T-cell (primary cell): ENCODE measurements at regions not wholly inside any gene's neighbourhood (a gene's known extent, or its start where the extent isn't known, plus 50 kb on each side); places are given as distances from the start of the nearest gene placed in this dataset.
"Not testable (repeated sequence)": the region's sequence is repeated elsewhere in the genome, so short reads cannot be mapped to it uniquely, and the experiment has no call there.

ENCODE experiments used
- ATAC-seq, 4 experiments: fragments of 200-7000 bp in 3 of 4; fragments of 150-1000 bp in 1 of 4; cut with Tn5 transposase; replicated peaks in 1 of 4; 1 replicate in 3 of 4; 2 replicates in 1 of 4; pipeline ENCODE4 v1.10.0; 2021; ENCODE audit warnings: moderate library complexity in 3 of 4, mild to moderate bottlenecking in 2 of 4, moderate number of reproducible peaks in 1 of 4
- CTCF ChIA-PET, 2 donors: fragments of 300-600 bp; sonication (Branson Sonifier 250); formaldehyde crosslinking; loops; one replicate each; lab custom pipeline; 2022; ENCODE audit warnings: antibody characterized with exemption in 2 of 2; lab: Charles Lee
- POLR2A ChIA-PET, 2 donors: fragments of 300-600 bp; sonication (Branson Sonifier 250); formaldehyde crosslinking; loops; one replicate each; lab custom pipeline; 2022; ENCODE audit warnings: antibody characterized with exemption in 2 of 2; lab: Charles Lee
- DNase-seq, 35 experiments: peaks; one replicate each; pipeline versions ENCODE4 v3.0.0 to v3.0.0-alpha.2; 2013 to 2023
- H3K27ac ChIP-seq: one replicate; pipeline ENCODE4 v1.5.1; 2013; ENCODE audit warnings: low read length
- H3K27me3 ChIP-seq, 2 experiments: replicated peaks in 1 of 2; 1 replicate in 1 of 2; 2 replicates in 1 of 2; pipeline versions ENCODE4 v1.6.1 to v1.7.0; 2013; ENCODE audit warnings: low read length in 1 of 2, mixed read lengths in 1 of 2; ENCODE audit not compliant: control insufficient read depth in 2 of 2, insufficient read depth in 2 of 2; ENCODE audit errors: extremely low read depth in 1 of 2
- H3K36me3 ChIP-seq, 2 donors: 1 replicate in 1 of 2; 2 replicates in 1 of 2; pipeline versions ENCODE4 v1.6.1 to v1.7.0; 2013; ENCODE audit warnings: low read length in 1 of 2; ENCODE audit not compliant: control insufficient read depth in 2 of 2, insufficient read depth in 1 of 2; ENCODE audit errors: extremely low read depth in 1 of 2
- H3K4me1 ChIP-seq, 2 experiments: 1 replicate in 1 of 2; 2 replicates in 1 of 2; pipeline versions ENCODE4 v1.6.1 to v1.7.0; 2013; ENCODE audit warnings: low read length in 2 of 2, mixed read lengths in 1 of 2; ENCODE audit not compliant: insufficient read depth in 2 of 2, control insufficient read depth in 1 of 2; ENCODE audit errors: extremely low read depth in 1 of 2
- H3K4me3 ChIP-seq, 2 donors: 1 replicate in 1 of 2; 2 replicates in 1 of 2; pipeline versions ENCODE4 v1.5.1 to v1.7.0; 2013; ENCODE audit warnings: mild to moderate bottlenecking in 2 of 2, low read length in 1 of 2, moderate library complexity in 1 of 2; ENCODE audit not compliant: control insufficient read depth in 1 of 2; ENCODE audit errors: extremely low read depth in 1 of 2
- H3K9me3 ChIP-seq: 2 replicates; pipeline ENCODE4 v1.7.0; 2013
- H3K27ac Mint-ChIP-seq, 2 donors: one replicate each; pipeline ENCODE4 v1.8.0; 2020 to 2021; ENCODE audit warnings: mild to moderate bottlenecking in 2 of 2, mixed read lengths in 2 of 2
- H3K27me3 Mint-ChIP-seq, 2 donors: one replicate each; pipeline ENCODE4 v1.8.0; 2021 to 2022; ENCODE audit warnings: mixed read lengths in 2 of 2
- H3K36me3 Mint-ChIP-seq: one replicate; pipeline ENCODE4 v1.8.0; 2021; ENCODE audit warnings: mixed read lengths
- H3K4me1 Mint-ChIP-seq, 3 donors: one replicate each; pipeline ENCODE4 v1.8.0; 2020 to 2022; ENCODE audit warnings: mixed read lengths in 3 of 3, mild to moderate bottlenecking in 1 of 3
- H3K4me3 Mint-ChIP-seq, 3 donors: one replicate each; pipeline ENCODE4 v1.8.0; 2020 to 2022; ENCODE audit warnings: mild to moderate bottlenecking in 3 of 3, mixed read lengths in 3 of 3, moderate library complexity in 3 of 3
- H3K9me3 Mint-ChIP-seq, 3 donors: one replicate each; pipeline ENCODE4 v1.8.0; 2020 to 2022; ENCODE audit warnings: mixed read lengths in 3 of 3
- WGBS: methylation state at CpG from one replicate; pipeline ENCODE4 v1.1.5; 2013; ENCODE audit warnings: missing lambda C conversion rate; ENCODE audit not compliant: insufficient coverage; 5-methylcytosine and 5-hydroxymethylcytosine counted together

- peaks cover 17 to 26% (median 18%) of the 10 kb centered on the region in 3 donors for H3K9me3 Mint-ChIP-seq
- H3K4me3 ChIP-seq, result not testable (repeated sequence)
- 64% methylated on average over 6 of the region's 7 CpGs for WGBS
These were observed 830.5 kb upstream of the ANO3 start for GRCh38 chr11:25501426-25501825.

GRCh38 chr11:25515576-25515975, 816.4 kb upstream of the ANO3 start:
- Histone ChIP-seq H3K27me3 (no peaks in the 10 kb centered on the region), H3K27ac (no peak overlapping the region), H3K9me3 (no peaks in the 10 kb centered on the region), H3K4me1 (no peaks in the 10 kb centered on the region), H3K4me3 (no peak overlapping the region), H3K36me3 (no peaks in the 10 kb centered on the region)
- H3K36me3 Mint-ChIP-seq, result no peaks in the 10 kb centered on the region
- POLR2A ChIA-PET, result no interaction called here
- CTCF ChIA-PET, result no interaction called here
- ATAC-seq (no peak), DNase-seq (no peak)
- no peak overlapping the region for H3K27ac Mint-ChIP-seq
- peaks cover 10 to 29% (median 10%) of the 10 kb centered on the region in 3 donors for H3K9me3 Mint-ChIP-seq
- no peaks in the 10 kb centered on the region for H3K27me3 Mint-ChIP-seq
- H3K4me1 Mint-ChIP-seq, result no peaks in the 10 kb centered on the region
- 91% methylated on average over 10 of the region's 13 CpGs for WGBS
- no peak overlapping the region for H3K4me3 Mint-ChIP-seq

More at GRCh38 chr11:25501426-25501825, 830.5 kb upstream of the ANO3 start:
- H3K4me1 ChIP-seq, H3K36me3 Mint-ChIP-seq, H3K4me1 Mint-ChIP-seq, H3K4me3 Mint-ChIP-seq, H3K27me3 ChIP-seq, H3K27ac ChIP-seq, POLR2A ChIA-PET, CTCF ChIA-PET, H3K27ac Mint-ChIP-seq, H3K9me3 ChIP-seq, H3K36me3 ChIP-seq, H3K27me3 Mint-ChIP-seq, ATAC-seq, DNase-seq: not testable (repeated sequence)

GRCh38 chr11:25520459-25520858, 811.5 kb upstream of the ANO3 start:
- no peaks in the 10 kb centered on the region for H3K36me3 ChIP-seq
- no peak overlapping the region for H3K27ac Mint-ChIP-seq
- ATAC-seq (no peak), DNase-seq (no peak)
- no peak overlapping the region for H3K4me3 Mint-ChIP-seq
- no peaks in the 10 kb centered on the region for H3K27me3 ChIP-seq
- H3K4me3 ChIP-seq, result no peak overlapping the region
- H3K27ac ChIP-seq, result no peak overlapping the region
- peaks cover 12 to 18% (median 16%) of the 10 kb centered on the region in 3 donors for H3K9me3 Mint-ChIP-seq
- CTCF ChIA-PET, result no interaction called here
- no peaks in the 10 kb centered on the region for H3K4me1 ChIP-seq
- no peaks in the 10 kb centered on the region for H3K36me3 Mint-ChIP-seq
- no peaks in the 10 kb centered on the region for H3K27me3 Mint-ChIP-seq
- H3K9me3 ChIP-seq, result no peaks in the 10 kb centered on the region
- no peaks in the 10 kb centered on the region for H3K4me1 Mint-ChIP-seq
- POLR2A ChIA-PET, result no interaction called here

- ChIA-PET POLR2A (no interaction called here), CTCF (no interaction called here)
- Mint-ChIP-seq H3K27me3 (no peaks in the 10 kb centered on the region), H3K4me1 (no peaks in the 10 kb centered on the region), H3K36me3 (no peaks in the 10 kb centered on the region), H3K4me3 (no peak overlapping the region), H3K27ac (no peak overlapping the region), H3K9me3 (peaks cover 3 to 6% (median 6%) of the 10 kb centered on the region in 3 donors)
- no CpG with 5 or more reads among the region's 2 CpGs for WGBS
- H3K27ac ChIP-seq, result no peak overlapping the region
- H3K4me3 ChIP-seq, result no peak overlapping the region
- DNase-seq (no peak), ATAC-seq (no peak)
- no peaks in the 10 kb centered on the region for H3K27me3 ChIP-seq
- no peaks in the 10 kb centered on the region for H3K4me1 ChIP-seq
- H3K9me3 ChIP-seq, result no peaks in the 10 kb centered on the region
- H3K36me3 ChIP-seq, result no peaks in the 10 kb centered on the region
These were observed 804.1 kb upstream of the ANO3 start for GRCh38 chr11:25527841-25528240.

- no peaks in the 10 kb centered on the region for H3K27me3 Mint-ChIP-seq
- no CpG with 5 or more reads among the region's 1 CpG for WGBS
- ATAC-seq, result no peak
- H3K4me3 Mint-ChIP-seq, result no peak overlapping the region
- Histone ChIP-seq H3K36me3 (no peaks in the 10 kb centered on the region), H3K27ac (no peak overlapping the region), H3K27me3 (no peaks in the 10 kb centered on the region), H3K4me1 (no peaks in the 10 kb centered on the region), H3K9me3 (no peaks in the 10 kb centered on the region), H3K4me3 (no peak overlapping the region)
- H3K27ac Mint-ChIP-seq, result no peak overlapping the region
- no peak for DNase-seq
- H3K4me1 Mint-ChIP-seq, result no peaks in the 10 kb centered on the region
- CTCF ChIA-PET, result no interaction called here
- no peaks in the 10 kb centered on the region for H3K36me3 Mint-ChIP-seq
- H3K9me3 Mint-ChIP-seq, result peaks cover 6 to 7% (median 6%) of the 10 kb centered on the region in 3 donors
- POLR2A ChIA-PET, result no interaction called here
These were observed 802.4 kb upstream of the ANO3 start for GRCh38 chr11:25529572-25529971.

- Histone ChIP-seq H3K36me3 (no peaks in the 10 kb centered on the region), H3K9me3 (no peaks in the 10 kb centered on the region), H3K27ac (no peak overlapping the region), H3K4me1 (no peaks in the 10 kb centered on the region), H3K27me3 (no peaks in the 10 kb centered on the region), H3K4me3 (no peak overlapping the region)
- Mint-ChIP-seq H3K9me3 (peaks cover 0 to 25% (median 11%) of the 10 kb centered on the region in 3 donors), H3K4me3 (no peak overlapping the region), H3K4me1 (no peaks in the 10 kb centered on the region), H3K36me3 (no peaks in the 10 kb centered on the region), H3K27me3 (no peaks in the 10 kb centered on the region), H3K27ac (no peak overlapping the region)
- WGBS, result no CpG with 5 or more reads among the region's 4 CpGs
- ChIA-PET POLR2A (interaction anchor here in 1 of 2 donors (0.6 kb wide), 1 partner anchor 11 kb away, joined by 3 read pairs; no protein-coding TSS in a partner anchor), CTCF (no interaction called here)
- ATAC-seq (no peak), DNase-seq (no peak)
These were observed 796.3 kb upstream of the ANO3 start for GRCh38 chr11:25535467-25536272.
